Stimulated activated naive B cell treated with anti-CD40 and anti-IgM and Interleukin-4, amounts not matched to agents 10 μg/mL and 1 μg/mL and 100 μg/mL, for 72 hours (primary cell): ENCODE measurements at regions not wholly inside any gene's neighbourhood (a gene's known extent, or its start where the extent isn't known, plus 50 kb on each side); places are given as distances from the start of the nearest gene placed in this dataset.
"Not testable (repeated sequence)": the region's sequence is repeated elsewhere in the genome, so short reads cannot be mapped to it uniquely, and the experiment has no call there.

Experiments used
- ATAC-seq, 2 donors: fragments of 150-1000 bp; cut with Tn5 transposase; replicated peaks; 2 replicates each; pipeline ENCODE4 v1.10.0; 2021; ENCODE audit warnings: moderate library complexity in 1 of 2
- DNase-seq: peaks from one replicate; pipeline ENCODE4 v3.0.0; 2021
- H3K27ac Mint-ChIP-seq: one replicate; pipeline ENCODE4 v1.8.0; 2022; ENCODE audit warnings: mild to moderate bottlenecking, mixed read lengths
- H3K27me3 Mint-ChIP-seq, 2 donors: one replicate each; pipeline ENCODE4 v1.8.0; 2022; ENCODE audit warnings: mixed read lengths in 2 of 2
- H3K36me3 Mint-ChIP-seq, 2 donors: one replicate each; pipeline ENCODE4 v1.8.0; 2022; ENCODE audit warnings: mixed read lengths in 2 of 2, mild to moderate bottlenecking in 1 of 2
- H3K4me1 Mint-ChIP-seq, 2 donors: one replicate each; pipeline ENCODE4 v1.8.0; 2022; ENCODE audit warnings: mixed read lengths in 2 of 2, mild to moderate bottlenecking in 1 of 2
- H3K4me3 Mint-ChIP-seq, 2 donors: one replicate each; pipeline ENCODE4 v1.8.0; 2022; ENCODE audit warnings: mild to moderate bottlenecking in 2 of 2, mixed read lengths in 2 of 2, moderate library complexity in 1 of 2
- H3K9me3 Mint-ChIP-seq, 2 donors: one replicate each; pipeline ENCODE4 v1.8.0; 2022; ENCODE audit warnings: mixed read lengths in 2 of 2, mild to moderate bottlenecking in 1 of 2

GRCh38 chr20:29031262-29031982 lies 2226.0 kb upstream of the DEFB115 start:
- H3K27me3 Mint-ChIP-seq, H3K27ac Mint-ChIP-seq, ATAC-seq, H3K4me1 Mint-ChIP-seq, H3K4me3 Mint-ChIP-seq, H3K36me3 Mint-ChIP-seq, DNase-seq: not testable (repeated sequence)
- peaks cover 10 to 11% of the 10 kb centered on the region in 2 donors for H3K9me3 Mint-ChIP-seq

- ATAC-seq, H3K27ac Mint-ChIP-seq: not testable (repeated sequence)
Measured at GRCh38 chr20:29044239-29044638, 2213.2 kb upstream of the DEFB115 start.

GRCh38 chr20:29050008-29050606 lies 2207.4 kb upstream of the DEFB115 start:
- not testable (repeated sequence) for H3K27ac Mint-ChIP-seq, ATAC-seq, H3K36me3 Mint-ChIP-seq, H3K4me3 Mint-ChIP-seq, H3K4me1 Mint-ChIP-seq, H3K27me3 Mint-ChIP-seq, H3K9me3 Mint-ChIP-seq, DNase-seq

More at GRCh38 chr20:29044239-29044638, 2213.2 kb upstream of the DEFB115 start:
- not testable (repeated sequence) for H3K4me1 Mint-ChIP-seq, DNase-seq, H3K4me3 Mint-ChIP-seq, H3K27me3 Mint-ChIP-seq, H3K9me3 Mint-ChIP-seq, H3K36me3 Mint-ChIP-seq

- not testable (repeated sequence) for H3K4me3 Mint-ChIP-seq, H3K27me3 Mint-ChIP-seq, H3K4me1 Mint-ChIP-seq, DNase-seq, ATAC-seq, H3K36me3 Mint-ChIP-seq, H3K27ac Mint-ChIP-seq
- H3K9me3 Mint-ChIP-seq, result peaks cover 8 to 15% of the 10 kb centered on the region in 2 donors
Measured at GRCh38 chr20:29057866-29058484, 2199.5 kb upstream of the DEFB115 start.

GRCh38 chr20:29062451-29062850 lies 2195.0 kb upstream of the DEFB115 start:
- peaks cover 21 to 25% of the 10 kb centered on the region in 2 donors for H3K9me3 Mint-ChIP-seq
- ATAC-seq, DNase-seq, H3K36me3 Mint-ChIP-seq, H3K27ac Mint-ChIP-seq, H3K4me3 Mint-ChIP-seq, H3K4me1 Mint-ChIP-seq, H3K27me3 Mint-ChIP-seq: not testable (repeated sequence)

GRCh38 chr20:29066341-29066740 lies 2191.1 kb upstream of the DEFB115 start:
- not testable (repeated sequence) for H3K27ac Mint-ChIP-seq, H3K36me3 Mint-ChIP-seq, H3K4me1 Mint-ChIP-seq, H3K27me3 Mint-ChIP-seq, ATAC-seq, DNase-seq, H3K4me3 Mint-ChIP-seq
- H3K9me3 Mint-ChIP-seq, result peaks cover 21 to 22% of the 10 kb centered on the region in 2 donors

GRCh38 chr20:29073640-29074039 lies 2183.8 kb upstream of the DEFB115 start:
- H3K4me3 Mint-ChIP-seq, DNase-seq, H3K27me3 Mint-ChIP-seq, H3K4me1 Mint-ChIP-seq, H3K27ac Mint-ChIP-seq, H3K36me3 Mint-ChIP-seq, ATAC-seq: not testable (repeated sequence)
- peaks cover 4 to 12% of the 10 kb centered on the region in 2 donors for H3K9me3 Mint-ChIP-seq

- Mint-ChIP-seq H3K27me3 (no peaks in the 10 kb centered on the region), H3K36me3 (peaks cover 0 to 2% of the 10 kb centered on the region in 2 donors), H3K4me1 (peaks cover 2 to 6% of the 10 kb centered on the region in 2 donors), H3K27ac (no peak overlapping the region), H3K9me3 (peaks cover 19 to 21% of the 10 kb centered on the region in 2 donors), H3K4me3 (peak overlapping the region; percentile 71 to 86)
- ATAC-seq (peak; percentile 66 to 94), DNase-seq (no peak)
Measured at GRCh38 chr20:29079769-29080690, 2177.4 kb upstream of the DEFB115 start.

GRCh38 chr20:29081712-29082111 lies 2175.8 kb upstream of the DEFB115 start:
- Mint-ChIP-seq H3K9me3 (peaks cover 17 to 20% of the 10 kb centered on the region in 2 donors), H3K4me3 (peak overlapping the region; percentile 17 to 36)
- DNase-seq, ATAC-seq, H3K4me1 Mint-ChIP-seq, H3K27ac Mint-ChIP-seq, H3K27me3 Mint-ChIP-seq, H3K36me3 Mint-ChIP-seq: not testable (repeated sequence)

- Mint-ChIP-seq H3K36me3 (peaks cover 0 to 5% of the 10 kb centered on the region in 2 donors), H3K27me3 (no peaks in the 10 kb centered on the region), H3K4me1 (no peaks in the 10 kb centered on the region), H3K4me3 (no peak overlapping the region), H3K27ac (no peak overlapping the region), H3K9me3 (peaks cover 16 to 26% of the 10 kb centered on the region in 2 donors)
- ATAC-seq (no peak), DNase-seq (no peak)
Measured at GRCh38 chr20:29085625-29086024, 2171.8 kb upstream of the DEFB115 start.

- not testable (repeated sequence) for ATAC-seq, H3K36me3 Mint-ChIP-seq, H3K4me1 Mint-ChIP-seq, H3K27me3 Mint-ChIP-seq, H3K4me3 Mint-ChIP-seq, H3K27ac Mint-ChIP-seq, DNase-seq
- peaks cover 17 to 26% of the 10 kb centered on the region in 2 donors for H3K9me3 Mint-ChIP-seq
Measured at GRCh38 chr20:29086145-29086718, 2171.2 kb upstream of the DEFB115 start.

- no peaks in the 10 kb centered on the region for H3K27me3 Mint-ChIP-seq
- H3K9me3 Mint-ChIP-seq, result peaks cover 14 to 22% of the 10 kb centered on the region in 2 donors
- H3K4me1 Mint-ChIP-seq, result no peaks in the 10 kb centered on the region
- H3K36me3 Mint-ChIP-seq, result peaks cover 0 to 3% of the 10 kb centered on the region in 2 donors
- no peak for ATAC-seq
- no peak overlapping the region for H3K27ac Mint-ChIP-seq
- H3K4me3 Mint-ChIP-seq, result no peak overlapping the region
- DNase-seq, result no peak
Measured at GRCh38 chr20:29086938-29087337, 2170.5 kb upstream of the DEFB115 start.

GRCh38 chr20:29087887-29088286 lies 2169.6 kb upstream of the DEFB115 start:
- peaks cover 14 to 22% of the 10 kb centered on the region in 2 donors for H3K9me3 Mint-ChIP-seq
- H3K4me3 Mint-ChIP-seq, H3K27me3 Mint-ChIP-seq, DNase-seq, H3K27ac Mint-ChIP-seq, H3K36me3 Mint-ChIP-seq, H3K4me1 Mint-ChIP-seq, ATAC-seq: not testable (repeated sequence)

GRCh38 chr20:29088472-29088871 lies 2169.0 kb upstream of the DEFB115 start:
- not testable (repeated sequence) for H3K27ac Mint-ChIP-seq, H3K27me3 Mint-ChIP-seq, DNase-seq, ATAC-seq, H3K36me3 Mint-ChIP-seq, H3K4me3 Mint-ChIP-seq, H3K4me1 Mint-ChIP-seq
- H3K9me3 Mint-ChIP-seq, result peaks cover 13 to 22% of the 10 kb centered on the region in 2 donors
